GM23248 (cell line): ENCODE measurements at regions not wholly inside any gene's neighbourhood (a gene's known extent, or its start where the extent isn't known, plus 50 kb on each side); places are given as distances from the start of the nearest gene placed in this dataset.

Source experiments
- EZH2 ChIP-seq: fragments of 200-600 bp; sonication (generic); IDR thresholded peaks from 2 replicates; pipeline ENCODE4 v1.6.1; 2018; ENCODE audit warnings: antibody characterized with exemption, mild to moderate bottlenecking; ENCODE audit not compliant: insufficient read depth, poor library complexity, severe bottlenecking
- EZH2phosphoT487 ChIP-seq: fragments of 200-600 bp; sonication (generic); IDR thresholded peaks from 2 replicates; pipeline ENCODE4 v1.6.1; 2018; ENCODE audit warnings: antibody characterized with exemption, moderate library complexity, mild to moderate bottlenecking, low read depth; ENCODE audit not compliant: insufficient read depth

DNA sequence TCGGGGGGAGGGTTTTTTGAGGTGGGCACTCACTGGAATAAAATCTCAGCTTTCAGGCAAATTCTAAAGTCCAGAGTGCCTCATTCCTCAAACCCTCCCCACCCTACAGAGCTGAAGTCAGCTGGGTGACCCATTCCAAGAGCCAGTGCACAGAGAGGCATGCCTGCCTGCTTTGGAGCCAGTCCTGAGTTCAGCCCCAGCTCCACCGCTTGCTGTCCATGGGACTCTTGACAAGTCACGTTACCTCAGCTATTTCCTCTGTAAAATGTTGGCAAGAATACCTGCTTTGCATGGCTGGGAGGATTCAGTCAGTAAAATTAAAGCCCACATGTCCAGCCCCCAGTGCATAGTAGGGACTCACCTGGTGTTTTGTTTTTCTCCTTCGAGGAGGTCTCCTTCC is 125.9 kb upstream of the PJA1 start:
- TF ChIP-seq EZH2 (no peak), EZH2phosphoT487 (no peak)
